ENCODE measurements at regions not wholly inside any gene's neighbourhood (a gene's known extent, or its start where the extent isn't known, plus 50 kb on each side); places are given as distances from the start of the nearest gene placed in this dataset.

DNA sequence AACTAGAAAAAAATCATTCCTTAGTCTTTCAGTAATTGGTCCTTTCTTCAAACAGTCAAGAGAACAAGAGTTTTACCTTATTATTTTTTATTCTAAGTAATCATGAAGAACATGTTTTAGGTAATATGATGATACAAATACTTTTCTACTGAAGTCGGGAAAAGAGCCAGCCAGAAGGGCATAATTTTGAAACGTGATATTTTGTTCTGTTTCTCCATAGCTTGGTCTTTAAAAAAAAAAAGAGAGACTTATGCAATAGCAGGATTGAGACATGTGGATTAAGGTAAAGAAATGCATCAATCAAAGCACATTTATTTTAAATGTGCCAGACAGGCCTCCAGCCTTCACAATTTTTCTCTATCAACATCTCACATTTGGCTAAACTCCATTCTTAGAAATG lies 1016.8 kb downstream of the CNTNAP5 start:
- TF ChIP-seq ZSCAN29 (IDR thresholded peaks at IDR 0.05) (no peak), CEBPB (IDR thresholded peaks at IDR 0.05; ENCODE audit: borderline replicate concordance in 1 of 2, low read depth in 2 of 2, low read length in 2 of 2) (no peak), CBFB (IDR thresholded peaks at IDR 0.05; ENCODE audit: low read depth) (no peak), KDM1A (IDR thresholded peaks at IDR 0.05; ENCODE audit: borderline replicate concordance) (no peak), POLR2A (IDR thresholded peaks at IDR 0.05; ENCODE audit: low read depth, low read length) (no peak), NFIC (IDR thresholded peaks at IDR 0.05; ENCODE audit: low read depth, low read length) (no peak), POLR2AphosphoS5 (IDR thresholded peaks at IDR 0.05; ENCODE audit: low read length) (no peak), EP300 (IDR thresholded peaks at IDR 0.05; ENCODE audit: borderline replicate concordance in 1 of 2, control insufficient read depth in 1 of 2, low read depth in 2 of 2, low read length in 2 of 2) (no peak), CHD1 (IDR thresholded peaks at IDR 0.05; ENCODE audit: low read depth, low read length) (no peak), TCF12 (IDR thresholded peaks at IDR 0.05; ENCODE audit: low read depth, low read length) (no peak)
- TF ChIP-seq, protein P1, sequence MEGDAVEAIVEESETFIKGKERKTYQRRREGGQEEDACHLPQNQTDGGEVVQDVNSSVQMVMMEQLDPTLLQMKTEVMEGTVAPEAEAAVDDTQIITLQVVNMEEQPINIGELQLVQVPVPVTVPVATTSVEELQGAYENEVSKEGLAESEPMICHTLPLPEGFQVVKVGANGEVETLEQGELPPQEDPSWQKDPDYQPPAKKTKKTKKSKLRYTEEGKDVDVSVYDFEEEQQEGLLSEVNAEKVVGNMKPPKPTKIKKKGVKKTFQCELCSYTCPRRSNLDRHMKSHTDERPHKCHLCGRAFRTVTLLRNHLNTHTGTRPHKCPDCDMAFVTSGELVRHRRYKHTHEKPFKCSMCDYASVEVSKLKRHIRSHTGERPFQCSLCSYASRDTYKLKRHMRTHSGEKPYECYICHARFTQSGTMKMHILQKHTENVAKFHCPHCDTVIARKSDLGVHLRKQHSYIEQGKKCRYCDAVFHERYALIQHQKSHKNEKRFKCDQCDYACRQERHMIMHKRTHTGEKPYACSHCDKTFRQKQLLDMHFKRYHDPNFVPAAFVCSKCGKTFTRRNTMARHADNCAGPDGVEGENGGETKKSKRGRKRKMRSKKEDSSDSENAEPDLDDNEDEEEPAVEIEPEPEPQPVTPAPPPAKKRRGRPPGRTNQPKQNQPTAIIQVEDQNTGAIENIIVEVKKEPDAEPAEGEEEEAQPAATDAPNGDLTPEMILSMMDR (IDR thresholded peaks at IDR 0.05 in 2 of 3, conservative IDR thresholded peaks at IDR 0.05 in 1 of 3; ENCODE audit: control insufficient read depth in 2 of 3, extremely low read depth in 1 of 3, insufficient read depth in 1 of 3, low read depth in 3 of 3, low read length in 3 of 3) = no peak
- TF ChIP-seq, protein P2, sequence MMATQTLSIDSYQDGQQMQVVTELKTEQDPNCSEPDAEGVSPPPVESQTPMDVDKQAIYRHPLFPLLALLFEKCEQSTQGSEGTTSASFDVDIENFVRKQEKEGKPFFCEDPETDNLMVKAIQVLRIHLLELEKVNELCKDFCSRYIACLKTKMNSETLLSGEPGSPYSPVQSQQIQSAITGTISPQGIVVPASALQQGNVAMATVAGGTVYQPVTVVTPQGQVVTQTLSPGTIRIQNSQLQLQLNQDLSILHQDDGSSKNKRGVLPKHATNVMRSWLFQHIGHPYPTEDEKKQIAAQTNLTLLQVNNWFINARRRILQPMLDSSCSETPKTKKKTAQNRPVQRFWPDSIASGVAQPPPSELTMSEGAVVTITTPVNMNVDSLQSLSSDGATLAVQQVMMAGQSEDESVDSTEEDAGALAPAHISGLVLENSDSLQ (IDR thresholded peaks at IDR 0.05) = no peak
- TF ChIP-seq, protein P3, sequence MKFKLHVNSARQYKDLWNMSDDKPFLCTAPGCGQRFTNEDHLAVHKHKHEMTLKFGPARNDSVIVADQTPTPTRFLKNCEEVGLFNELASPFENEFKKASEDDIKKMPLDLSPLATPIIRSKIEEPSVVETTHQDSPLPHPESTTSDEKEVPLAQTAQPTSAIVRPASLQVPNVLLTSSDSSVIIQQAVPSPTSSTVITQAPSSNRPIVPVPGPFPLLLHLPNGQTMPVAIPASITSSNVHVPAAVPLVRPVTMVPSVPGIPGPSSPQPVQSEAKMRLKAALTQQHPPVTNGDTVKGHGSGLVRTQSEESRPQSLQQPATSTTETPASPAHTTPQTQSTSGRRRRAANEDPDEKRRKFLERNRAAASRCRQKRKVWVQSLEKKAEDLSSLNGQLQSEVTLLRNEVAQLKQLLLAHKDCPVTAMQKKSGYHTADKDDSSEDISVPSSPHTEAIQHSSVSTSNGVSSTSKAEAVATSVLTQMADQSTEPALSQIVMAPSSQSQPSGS (IDR thresholded peaks at IDR 0.05; ENCODE audit: low read length) = no peak
- TF ChIP-seq, protein P4, sequence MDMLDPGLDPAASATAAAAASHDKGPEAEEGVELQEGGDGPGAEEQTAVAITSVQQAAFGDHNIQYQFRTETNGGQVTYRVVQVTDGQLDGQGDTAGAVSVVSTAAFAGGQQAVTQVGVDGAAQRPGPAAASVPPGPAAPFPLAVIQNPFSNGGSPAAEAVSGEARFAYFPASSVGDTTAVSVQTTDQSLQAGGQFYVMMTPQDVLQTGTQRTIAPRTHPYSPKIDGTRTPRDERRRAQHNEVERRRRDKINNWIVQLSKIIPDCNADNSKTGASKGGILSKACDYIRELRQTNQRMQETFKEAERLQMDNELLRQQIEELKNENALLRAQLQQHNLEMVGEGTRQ (IDR thresholded peaks at IDR 0.05; ENCODE audit: borderline replicate concordance, low read depth, low read length) = no peak

Data from GM12878 (cell line).